T-helper 9 cell (primary cell): ENCODE measurements at regions not wholly inside any gene's neighbourhood (a gene's known extent, or its start where the extent isn't known, plus 50 kb on each side); places are given as distances from the start of the nearest gene placed in this dataset.

ENCODE experiments used
- DNase-seq: peaks from one replicate; pipeline ENCODE4 v3.0.0-alpha.2; 2020

DNA sequence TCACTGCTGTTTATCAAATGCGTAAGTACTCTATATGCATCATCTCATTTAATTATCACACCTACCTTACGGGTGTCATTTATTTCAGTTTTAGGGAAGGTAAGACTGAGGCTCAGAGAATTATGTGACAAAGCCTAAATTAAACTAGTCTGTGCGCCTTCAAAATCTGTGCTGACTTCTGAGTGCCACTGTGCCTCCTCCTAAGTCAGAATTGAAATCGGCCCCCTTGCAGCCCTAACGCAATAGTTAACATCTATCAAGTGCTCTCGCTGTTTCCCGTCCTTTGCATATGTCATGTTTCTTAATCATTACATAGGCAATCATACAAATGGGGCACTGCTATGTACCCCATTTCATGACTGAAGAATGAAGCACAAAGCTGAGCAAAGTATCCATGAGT lies 79.0 kb upstream of the PDE10A start:
- DNase-seq: no peak

DNA sequence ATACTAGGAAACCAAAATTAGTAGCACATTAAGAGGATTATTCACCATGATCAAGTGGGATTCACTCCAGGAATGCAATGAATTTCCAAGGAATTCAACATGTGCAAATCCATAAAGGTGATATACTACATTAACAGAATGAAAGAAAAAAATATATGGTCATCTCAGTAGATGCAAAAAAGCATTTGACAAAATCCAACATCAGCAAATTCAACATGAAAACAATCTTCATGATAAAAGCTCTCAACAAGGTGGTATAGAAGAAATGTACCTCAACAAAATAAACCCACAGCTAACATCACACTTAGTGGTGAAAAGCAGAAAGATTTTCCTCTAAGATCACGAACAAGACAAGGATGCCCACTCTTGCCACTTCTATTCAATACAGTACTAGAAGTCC lies 74.4 kb upstream of the PDE10A start:
- no peak for DNase-seq

GRCh38 chr6:165735065-165735464 lies 72.0 kb upstream of the PDE10A start:
- DNase-seq: no peak

DNA sequence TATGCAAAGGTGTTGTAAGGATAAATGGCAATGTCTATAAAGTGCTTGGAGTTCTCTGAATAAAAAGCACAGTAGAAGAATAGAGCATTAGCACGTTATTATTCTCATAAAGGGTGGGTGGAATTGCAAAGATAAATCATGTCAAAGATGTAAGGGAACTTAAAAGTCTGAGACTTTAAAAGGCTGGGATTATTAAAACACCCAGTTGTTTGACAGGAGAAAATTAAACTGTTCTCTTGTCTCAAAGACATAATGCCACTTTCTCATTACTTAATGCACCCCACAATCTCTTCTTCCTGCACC lies 70.4 kb upstream of the PDE10A start:
- DNase-seq: no peak

- no peak for DNase-seq
Measured at GRCh38 chr6:165732696-165733488, 69.9 kb upstream of the PDE10A start.

DNA sequence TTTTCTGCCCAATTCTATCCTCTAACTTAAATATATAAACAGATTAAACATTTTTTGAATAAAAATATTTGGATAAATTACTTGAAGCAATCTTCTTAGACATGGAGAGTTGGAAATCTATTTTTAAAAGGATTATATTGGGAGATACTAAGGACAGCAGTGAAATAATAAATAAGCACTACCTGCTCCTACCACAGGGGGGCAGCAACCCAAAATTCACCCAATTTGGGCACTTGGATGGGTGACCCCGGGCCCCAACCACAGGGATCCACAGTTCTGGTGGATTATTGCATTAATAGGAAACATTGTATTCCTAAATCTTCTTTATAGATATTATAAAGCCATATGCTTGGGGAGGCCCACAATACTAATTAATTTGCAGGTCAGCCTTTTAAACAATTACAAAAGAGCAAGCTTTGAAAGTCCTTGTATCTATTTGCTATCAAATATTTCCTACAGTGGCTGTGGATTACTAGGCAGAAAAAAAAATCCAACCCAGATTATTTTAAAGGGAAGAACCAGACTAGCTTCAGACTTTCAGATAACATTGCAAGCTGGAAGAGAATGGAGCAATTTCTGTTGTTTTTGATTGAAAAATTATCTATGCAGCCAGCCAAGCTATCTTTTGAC lies 66.4 kb upstream of the PDE10A start:
- DNase-seq: peak; percentile 10

DNA sequence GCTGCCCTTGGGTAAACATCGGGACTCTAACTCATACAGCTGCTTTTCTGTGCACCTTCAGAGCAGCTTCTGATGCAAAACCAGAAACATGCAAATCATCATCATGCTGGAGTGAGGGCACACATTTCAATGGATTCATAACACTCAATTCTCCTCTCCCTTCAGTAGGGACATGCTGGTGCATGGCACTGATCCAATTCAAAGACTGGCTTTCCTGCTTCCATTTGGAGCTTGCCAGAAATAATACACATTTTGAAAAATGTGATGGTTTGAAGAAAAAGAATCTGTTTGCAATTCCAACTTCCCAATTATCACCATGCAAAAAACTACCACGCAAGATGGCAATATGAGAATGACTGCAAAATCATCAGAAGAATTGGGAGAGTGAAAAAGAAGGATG lies 65.2 kb upstream of the PDE10A start:
- DNase-seq: no peak

DNA sequence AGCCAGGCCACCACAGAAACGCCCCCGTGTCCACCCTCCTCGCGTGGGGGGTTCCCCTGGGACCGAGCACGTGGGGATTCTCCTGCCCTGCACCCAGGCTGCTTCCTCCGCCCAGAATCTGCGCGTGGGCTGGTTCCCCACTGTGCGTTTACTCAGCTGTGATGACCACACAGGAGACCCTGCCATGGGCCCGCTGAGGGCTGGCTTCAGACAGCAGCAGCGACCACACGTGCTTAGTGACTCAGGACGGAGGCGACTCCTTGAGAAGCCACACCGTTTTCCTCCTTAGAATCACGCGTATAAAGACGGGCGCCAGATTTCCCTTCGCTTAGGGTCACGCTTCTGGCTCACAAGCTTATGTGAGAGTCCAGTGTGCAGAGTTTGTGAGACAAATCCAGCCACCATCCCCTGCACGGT lies 63.9 kb upstream of the PDE10A start:
- no peak for DNase-seq

GRCh38 chr6:165726290-165726875 lies 63.3 kb upstream of the PDE10A start:
- no peak for DNase-seq

GRCh38 chr6:165725201-165725600 lies 62.2 kb upstream of the PDE10A start:
- DNase-seq: no peak

- no peak for DNase-seq
Measured at GRCh38 chr6:165723326-165723725, 60.3 kb upstream of the PDE10A start.

GRCh38 chr6:165722022-165722421 lies 59.0 kb upstream of the PDE10A start:
- DNase-seq: no peak

DNA sequence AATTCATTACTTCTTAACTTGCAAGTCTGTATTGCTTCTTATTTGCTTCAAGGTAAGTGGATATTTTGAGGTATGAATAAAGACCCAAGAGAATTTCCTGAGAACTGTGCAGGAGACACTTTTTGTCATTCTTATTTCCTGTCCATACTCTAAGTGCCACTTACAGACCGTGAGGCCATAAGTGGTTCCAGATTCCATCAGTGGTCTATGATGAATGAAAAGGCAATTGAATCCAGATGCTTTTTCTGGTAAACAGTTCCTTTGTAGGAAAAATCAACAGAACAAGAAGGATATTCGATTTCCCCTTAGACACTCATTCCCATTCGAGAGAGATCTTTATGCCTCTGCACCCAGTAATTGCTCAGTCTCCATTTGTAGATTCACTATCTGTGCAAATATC lies 58.3 kb upstream of the PDE10A start:
- DNase-seq: no peak

DNA sequence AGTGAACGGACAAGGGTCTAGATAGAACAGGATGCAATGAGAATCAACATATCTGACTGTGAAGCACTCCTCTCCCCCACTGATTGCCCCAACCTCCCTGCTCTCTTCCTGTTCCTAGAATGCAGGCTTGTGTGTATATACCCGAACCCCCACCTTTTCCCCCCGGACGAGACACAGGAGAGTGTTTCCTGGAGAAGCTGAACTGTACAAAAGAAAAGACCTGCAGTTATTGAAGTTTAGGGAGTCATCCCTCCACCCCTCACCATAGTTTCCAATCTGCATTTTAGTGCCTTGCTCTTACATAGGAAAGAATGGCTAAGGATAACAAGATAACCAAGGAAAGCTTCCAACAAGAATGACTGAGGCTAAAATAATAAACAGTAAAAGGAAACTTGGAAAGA lies 55.5 kb upstream of the PDE10A start:
- DNase-seq: no peak

DNA sequence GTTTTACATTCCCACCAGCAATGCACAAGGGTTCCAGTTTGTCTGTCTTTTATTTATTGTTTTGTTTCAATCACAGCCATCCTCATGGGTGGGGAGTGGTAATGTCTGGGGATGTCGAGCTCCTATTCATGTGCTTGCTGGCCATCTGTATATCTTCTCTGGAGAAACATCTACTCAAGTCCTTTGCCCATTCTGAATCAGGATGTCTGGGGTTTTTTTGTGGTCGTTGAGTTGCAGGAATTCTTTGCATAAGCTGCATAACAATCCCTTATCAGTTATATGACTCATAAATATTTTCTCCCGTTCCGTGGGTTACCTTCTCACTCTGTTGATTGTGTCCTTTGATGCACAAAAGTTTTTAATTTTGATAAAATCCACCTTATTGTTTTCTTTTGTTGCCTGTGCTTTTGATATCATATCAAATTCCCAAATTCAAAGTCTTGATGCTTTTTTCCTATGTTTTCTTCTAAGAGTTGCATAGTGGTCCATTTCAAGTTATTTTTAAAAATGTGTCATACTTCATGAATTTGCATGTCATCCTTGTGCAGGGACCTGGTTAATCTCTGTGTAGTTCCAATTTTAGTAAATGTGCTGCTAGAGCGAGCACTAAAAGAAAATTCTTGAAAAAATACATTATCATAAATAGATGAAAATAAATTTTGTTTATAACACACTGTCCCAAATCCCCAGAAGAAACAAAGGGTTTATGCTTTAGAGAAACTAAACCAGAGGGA lies 54.9 kb upstream of the PDE10A start:
- no peak for DNase-seq

- DNase-seq: no peak
Measured at GRCh38 chr6:165716886-165717285, 53.8 kb upstream of the PDE10A start.

DNA sequence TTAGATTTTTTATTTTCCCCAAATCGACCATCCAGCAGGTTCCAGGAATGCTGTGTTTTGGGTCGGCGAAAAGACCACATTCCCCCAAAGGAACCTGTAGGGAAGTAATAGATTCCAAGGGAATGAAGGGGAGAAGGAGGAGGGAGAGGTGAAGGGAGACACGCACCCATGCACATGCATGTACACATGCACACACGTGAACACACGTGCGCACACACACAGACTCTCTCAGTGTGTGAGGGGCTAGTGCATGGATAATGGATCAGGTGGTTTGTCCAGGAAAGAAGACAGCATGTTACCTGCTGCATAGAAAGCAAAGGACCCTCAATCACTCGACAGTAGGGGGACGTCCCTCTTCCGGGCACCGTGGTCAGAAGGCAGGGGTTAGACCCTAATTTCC lies 52.4 kb upstream of the PDE10A start:
- DNase-seq: no peak

- no peak for DNase-seq
Measured at GRCh38 chr6:165714907-165715306, 51.9 kb upstream of the PDE10A start.

DNA sequence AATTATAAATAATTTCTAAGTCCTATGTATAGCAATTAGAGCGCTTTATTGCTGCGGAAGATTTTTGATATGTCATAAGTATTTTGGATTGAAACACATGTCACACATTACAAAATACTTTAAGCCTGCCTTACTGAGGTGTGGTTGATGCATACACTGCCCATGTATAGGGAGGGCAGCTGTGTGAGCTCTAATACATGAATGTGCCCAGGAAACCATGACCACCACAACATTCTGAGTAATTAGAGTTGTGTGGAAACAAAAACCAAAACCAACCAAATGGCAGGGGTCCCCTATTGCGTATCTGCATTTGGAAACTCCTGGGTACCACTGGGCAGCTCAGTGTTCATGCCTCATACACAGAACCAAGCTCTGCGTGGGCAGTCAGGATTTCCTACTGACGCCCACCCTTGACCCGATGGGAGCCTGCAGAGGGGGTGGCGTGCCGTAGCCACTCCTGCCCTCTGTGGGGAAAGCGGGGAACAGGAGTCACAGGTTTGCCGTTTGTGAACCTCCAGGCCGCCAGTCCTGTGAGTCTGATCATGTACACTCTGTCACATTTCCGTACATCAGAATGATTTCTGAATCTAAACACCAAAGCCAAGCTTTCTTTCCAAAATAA lies 50.9 kb upstream of the PDE10A start:
- DNase-seq: no peak
